GM18873 (cell line): ENCODE measurements at regions not wholly inside any gene's neighbourhood (a gene's known extent, or its start where the extent isn't known, plus 50 kb on each side); places are given as distances from the start of the nearest gene placed in this dataset.
A peak's percentile ranks its signal among the peaks of the same experiment; 100 is the strongest.
"Not testable (repeated sequence)": the region's sequence is repeated elsewhere in the genome, so short reads cannot be mapped to it uniquely, and the experiment has no call there.

ENCODE experiments used
- ATAC-seq: cut with Tn5 transposase; IDR thresholded peaks from one replicate; pipeline ENCODE4 v1.9.1; 2021; ENCODE audit warnings: mild to moderate bottlenecking, moderate library complexity, moderate number of reproducible peaks; ENCODE audit not compliant: unreplicated experiment, low FRiP score

DNA sequence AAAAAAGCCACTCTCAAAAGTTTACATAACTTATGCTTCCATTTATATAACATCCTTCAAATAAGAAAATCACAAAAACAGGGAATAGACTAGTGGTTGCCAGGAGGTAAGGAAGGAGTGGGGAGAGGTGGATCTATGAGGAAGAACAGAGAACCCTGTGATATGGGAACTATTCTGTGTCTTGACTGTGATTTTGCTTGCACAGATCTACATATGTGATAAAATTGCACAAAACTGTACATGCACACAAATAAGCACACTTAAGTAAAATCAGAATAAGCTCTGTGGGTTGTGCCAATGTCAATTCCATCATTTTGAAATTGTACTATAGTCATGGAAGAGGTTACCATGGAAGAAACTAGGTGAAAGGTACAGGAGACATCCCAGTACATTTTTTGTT, 121.6 kb upstream of the SGCG start:
- no peak for ATAC-seq

DNA sequence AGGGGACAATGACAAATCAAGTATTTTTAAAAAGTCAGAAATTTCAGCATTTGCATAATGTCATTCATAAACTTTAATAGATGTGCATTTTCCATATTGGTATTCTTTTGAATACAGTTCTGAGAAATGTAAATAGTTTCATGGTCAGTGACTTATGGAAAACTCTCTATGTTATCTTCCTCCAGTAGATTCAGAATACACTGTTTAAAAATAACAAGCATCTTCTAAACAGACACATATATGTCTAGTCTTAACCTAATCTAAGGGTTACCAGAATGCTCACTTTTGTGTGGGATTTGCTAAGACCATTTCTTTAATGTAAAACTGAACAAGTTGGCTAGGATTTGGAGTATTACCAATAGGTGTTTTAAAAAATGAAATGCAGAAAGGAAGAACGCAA, 119.8 kb upstream of the SGCG start:
- ATAC-seq, result no peak

DNA sequence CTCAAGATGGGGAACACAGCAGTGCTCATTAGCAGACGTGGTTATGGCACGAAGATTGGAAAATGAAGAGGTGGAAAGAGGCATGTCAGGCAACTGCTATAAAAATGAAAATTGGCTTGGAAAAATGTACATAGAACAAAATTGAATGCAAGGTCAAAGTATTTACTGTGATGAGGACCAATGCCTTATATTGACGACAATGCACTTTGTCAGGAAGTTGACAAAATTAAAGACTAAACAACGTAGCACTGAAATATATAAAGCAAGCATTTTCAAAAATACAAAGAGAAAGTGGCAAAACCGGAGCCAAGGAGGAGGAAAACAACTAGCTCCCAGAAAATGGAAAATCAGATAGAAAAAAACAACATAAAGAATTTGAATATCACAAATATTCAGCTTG, 113.7 kb upstream of the SGCG start:
- ATAC-seq, result no peak

DNA sequence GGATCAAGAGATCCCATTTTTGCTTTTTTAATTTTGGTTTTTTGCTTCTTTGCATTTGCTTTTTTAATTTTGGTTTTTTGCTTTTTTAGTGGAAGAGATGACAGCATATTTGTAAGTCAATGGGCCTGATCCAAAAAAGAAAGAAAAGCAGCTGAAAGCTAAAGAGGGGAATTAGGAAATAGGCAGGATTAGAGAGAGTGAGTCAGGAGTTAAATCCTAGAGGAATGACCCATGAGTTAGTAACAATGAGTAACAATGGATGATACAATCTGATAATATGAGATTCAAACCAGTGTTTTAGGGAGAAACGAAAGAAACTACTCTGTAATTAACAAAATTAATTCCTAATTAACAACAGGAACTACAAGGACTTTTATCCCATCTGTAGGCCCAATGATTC, 111.2 kb upstream of the SGCG start:
- no peak for ATAC-seq

DNA sequence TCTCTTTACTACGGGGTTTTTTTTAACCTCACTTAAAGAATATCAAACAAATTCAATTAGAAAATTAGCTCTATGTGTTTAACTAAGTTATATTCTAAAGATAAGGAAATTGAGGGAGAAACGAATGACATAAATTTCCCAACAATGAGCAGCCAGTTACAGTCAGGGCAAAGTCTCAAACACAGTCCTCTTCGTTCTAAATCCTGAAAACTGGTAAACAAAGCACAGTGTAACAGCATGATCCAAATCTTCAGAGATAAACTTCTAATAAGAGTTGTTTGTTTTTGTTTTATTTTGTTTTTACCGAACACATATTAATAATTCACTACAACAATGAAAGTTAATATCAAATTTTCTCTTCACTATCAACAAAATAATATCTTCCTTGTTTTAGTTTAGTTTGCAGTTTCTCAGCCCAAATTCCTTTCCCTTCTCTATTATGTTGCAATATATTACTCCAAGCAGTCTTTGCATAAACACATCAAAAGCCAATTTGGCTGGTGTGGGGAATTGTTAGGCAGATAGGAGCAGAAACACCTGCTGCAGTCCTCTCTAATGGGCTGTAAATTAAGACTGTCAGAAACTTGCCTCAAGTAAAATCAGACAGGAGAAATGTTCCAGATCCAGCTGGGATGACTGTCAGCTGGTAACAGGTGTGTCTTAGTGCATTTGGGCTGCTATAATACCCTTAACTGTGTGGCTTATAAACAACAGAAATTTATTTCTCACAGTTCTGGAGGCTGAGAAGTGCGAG, 106.5 kb upstream of the SGCG start:
- no peak for ATAC-seq

DNA sequence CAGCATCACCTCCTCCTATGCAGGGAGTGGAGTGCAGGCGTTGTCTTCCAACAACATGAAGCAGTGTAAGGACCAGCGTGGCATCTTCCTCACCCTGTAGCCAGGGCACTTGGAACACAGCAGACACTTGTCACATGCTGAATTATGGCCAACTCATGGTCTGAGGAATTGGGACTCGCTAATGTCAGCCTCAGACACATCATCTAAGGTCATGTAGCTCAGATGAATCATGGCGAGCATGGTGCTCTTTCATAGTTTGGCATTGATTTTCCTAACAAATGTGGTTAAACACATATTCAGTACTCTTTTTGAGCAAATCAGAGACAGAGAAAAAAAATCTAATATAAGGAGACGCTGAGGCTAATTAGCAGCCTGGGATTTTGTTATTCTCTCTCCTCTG, 99.6 kb upstream of the SGCG start:
- no peak for ATAC-seq

DNA sequence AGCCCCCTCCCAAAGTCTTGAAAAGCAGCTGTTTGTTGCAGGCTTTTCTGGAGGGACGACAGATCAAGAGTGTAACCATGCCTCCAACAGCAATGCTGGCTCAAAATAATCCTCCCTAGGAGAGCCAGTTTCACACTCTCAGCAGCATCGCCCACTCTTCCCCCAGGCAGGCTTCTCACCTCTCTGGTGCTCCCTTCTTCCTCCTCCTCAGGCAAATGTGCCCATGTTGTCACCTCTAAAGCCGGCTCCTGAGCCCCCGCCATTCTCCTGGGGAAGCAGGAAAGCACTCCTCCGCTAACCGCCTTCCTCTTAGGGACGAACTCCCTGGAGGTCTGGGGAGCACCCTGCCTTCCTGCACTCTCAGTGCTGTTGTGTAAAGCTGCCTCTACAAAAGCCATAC, 98.9 kb upstream of the SGCG start:
- ATAC-seq, result no peak

DNA sequence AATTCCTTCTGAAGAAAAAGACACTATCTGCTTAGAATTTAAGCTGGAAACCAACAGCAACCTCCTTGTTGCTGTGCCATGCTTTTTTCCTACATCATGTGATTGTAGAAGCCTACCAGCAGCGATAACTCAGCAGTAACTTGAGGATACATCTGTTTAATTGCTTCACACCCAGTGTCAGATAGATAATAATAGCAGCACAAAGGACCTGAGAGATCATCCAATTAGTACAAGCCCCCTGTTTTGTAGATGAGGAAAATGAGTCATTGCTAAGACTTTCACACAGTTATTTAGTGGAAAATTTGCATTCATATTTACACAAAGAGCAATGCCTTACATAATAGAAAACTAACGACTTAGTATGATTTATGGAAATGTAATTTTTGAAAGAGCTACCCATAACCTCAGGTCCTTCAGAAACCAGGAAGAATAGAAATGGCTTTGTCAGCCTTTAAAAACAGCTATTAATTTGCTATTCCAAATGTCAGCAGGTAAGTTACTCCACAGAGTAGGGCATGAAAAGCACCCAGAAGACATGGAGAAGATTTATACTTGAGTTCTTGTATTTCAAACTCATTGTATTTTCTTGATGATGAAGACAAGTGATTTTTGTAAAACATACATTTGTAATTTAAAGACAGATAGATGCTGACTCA, 93.7 kb upstream of the SGCG start:
- no peak for ATAC-seq

DNA sequence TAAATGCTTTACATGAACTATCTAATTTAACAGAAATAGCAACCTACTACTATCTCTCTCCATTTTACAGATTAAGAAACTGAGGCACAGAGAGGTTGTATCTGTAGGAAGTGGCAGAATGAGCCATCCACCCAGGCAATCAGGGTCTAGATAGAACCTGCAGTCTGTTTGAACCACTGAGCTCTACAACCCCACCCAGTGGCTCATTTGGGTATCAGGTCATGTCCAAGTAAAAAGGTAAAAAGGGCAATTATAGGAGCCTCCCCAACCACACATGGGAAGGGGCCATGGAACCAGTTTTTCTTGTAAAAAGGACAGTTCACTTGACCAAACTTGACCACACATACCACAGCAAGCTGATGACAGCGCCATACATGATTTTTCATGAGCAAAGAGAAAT, 92.9 kb upstream of the SGCG start:
- peak; percentile 55 for ATAC-seq

DNA sequence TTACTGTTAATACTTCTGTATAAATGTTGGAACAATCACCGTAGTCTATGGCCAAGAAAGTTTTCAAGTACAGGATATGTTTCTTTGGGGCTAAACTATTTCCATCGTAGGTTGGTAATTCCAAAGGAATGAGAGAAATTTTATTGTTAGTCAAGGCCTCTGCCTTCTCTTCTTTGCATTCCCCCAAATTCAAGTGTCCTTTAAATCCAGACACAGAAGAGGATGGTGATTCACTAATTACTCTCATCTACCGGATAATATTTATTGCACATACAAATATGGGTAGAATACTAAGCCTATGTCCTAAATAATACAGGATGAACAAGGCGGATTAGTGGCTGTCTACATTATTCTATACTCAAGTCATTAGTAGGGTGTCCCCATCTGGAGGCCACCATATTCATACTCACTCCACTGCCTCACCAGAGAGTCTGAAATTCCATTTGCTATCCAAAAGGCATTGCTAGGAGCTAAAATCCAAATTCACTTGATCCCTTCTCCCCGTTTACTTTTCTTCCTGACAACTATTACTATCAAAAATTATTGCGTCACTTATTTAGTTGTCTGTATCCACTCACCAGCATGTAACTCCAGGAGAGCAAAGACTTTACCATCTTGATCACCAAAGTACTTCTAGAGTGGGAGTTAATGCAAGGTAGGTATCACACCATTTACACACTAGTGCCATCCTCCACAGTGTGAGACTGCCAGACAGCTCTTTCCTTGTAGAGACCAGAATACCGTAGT, 82.4 kb upstream of the SGCG start:
- ATAC-seq, result no peak

DNA sequence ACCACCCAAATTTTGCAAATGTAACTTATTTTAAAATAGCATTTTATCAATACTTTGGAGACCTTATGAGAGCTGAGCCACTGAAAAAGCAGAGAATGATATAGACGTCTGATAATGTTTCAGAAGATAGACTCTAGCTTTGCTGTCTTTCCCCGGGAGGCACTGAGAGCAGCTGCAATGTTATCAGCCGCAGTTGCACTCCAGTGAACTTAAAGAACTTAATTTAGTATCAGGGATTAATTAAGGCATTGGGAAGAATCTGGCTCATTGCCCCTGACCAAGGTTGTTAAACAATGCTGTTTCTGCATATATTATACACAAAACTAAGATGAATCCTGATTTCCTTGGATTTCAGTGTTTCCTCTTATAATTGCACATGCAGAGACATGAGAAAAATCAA, 75.7 kb upstream of the SGCG start:
- ATAC-seq, result no peak

DNA sequence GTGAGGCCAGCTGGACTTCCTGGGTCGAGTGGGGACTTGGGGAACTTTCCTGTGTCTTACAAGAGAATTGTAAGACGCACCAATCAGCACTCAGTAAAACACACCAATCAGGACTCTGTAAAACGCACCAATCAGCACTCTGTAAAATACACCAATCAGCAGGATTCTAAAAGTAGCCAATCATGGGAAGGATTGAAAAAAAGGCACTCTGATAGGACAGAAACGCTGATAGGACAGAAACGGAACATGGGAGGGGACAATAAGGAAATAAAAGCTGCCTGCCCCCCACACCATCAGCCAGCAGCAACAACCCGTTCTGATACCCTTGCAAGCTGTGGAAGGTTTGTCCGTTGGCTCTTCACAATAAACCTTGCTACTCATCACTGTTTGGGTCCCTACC, 73.1 kb upstream of the SGCG start:
- ATAC-seq, result no peak

DNA sequence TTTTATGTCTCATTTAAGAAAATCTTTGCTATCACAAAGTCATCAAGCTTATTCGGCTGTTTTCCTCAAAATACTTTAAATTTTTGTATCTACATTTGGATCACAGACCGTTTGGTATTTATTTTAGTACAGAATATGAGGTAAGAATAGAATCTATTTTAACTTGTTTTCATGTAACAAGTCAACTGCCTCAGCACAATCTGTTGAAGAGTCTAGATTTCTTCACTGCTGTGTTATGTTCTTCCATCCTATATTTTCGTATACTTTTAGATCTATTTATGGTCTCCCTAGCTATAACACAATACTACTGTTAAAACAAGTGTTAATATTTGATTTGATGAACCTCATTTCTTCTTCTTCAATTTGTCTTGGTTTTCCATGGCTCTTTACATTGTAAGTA, 61.6 kb upstream of the SGCG start:
- ATAC-seq, result no peak

DNA sequence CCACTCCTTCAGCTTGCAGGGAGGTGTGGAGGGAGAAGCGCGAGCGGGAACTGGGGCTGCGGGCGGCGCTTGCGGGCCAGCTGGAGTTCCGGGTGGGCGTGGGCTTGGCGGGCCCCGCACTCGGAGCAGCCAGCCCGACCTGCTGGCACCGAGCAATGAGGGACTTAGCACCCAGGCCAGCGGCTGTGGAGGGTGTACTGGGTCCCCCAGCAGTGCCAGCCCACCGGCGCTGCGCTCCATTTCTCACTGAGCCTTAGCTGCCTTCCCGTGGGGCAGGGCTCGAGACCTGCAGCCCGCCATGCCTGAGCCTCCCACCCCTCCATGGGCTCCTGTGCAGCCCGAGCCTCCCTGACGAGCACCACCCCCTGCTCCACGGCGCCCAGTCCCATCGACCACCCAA, 53.2 kb upstream of the SGCG start:
- not testable (repeated sequence) for ATAC-seq

DNA sequence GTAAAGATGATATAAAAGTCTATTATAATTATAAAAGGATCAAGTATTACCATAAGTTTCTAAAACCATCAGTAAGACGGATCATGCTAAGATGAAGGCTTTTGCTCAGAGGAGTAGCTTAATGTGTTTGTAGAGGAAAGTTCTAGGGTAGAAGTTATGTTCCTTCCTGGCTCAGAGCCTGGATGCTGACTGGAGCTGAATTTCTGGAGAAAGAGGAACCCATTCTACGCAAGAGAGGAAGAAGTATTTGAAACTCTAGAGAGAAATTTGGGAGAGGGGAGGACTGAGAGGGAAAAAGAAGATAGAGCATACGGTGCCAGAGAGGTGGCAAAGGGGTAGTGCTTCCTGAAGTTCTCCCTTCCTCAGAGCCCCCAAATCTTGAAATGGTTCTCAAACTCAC, 51.4 kb upstream of the SGCG start:
- ATAC-seq, result no peak
